ENCODE measurements at regions not wholly inside any gene's neighbourhood (a gene's known extent, or its start where the extent isn't known, plus 50 kb on each side); places are given as distances from the start of the nearest gene placed in this dataset.

- TF ChIP-seq CTCF (conservative IDR thresholded peaks at IDR 0.05), result no peak
- no peak for TF ChIP-seq ZFX (IDR thresholded peaks at IDR 0.05)
Observed at GRCh38 chr4:24210332-24210902, 320.6 kb upstream of the PPARGC1A start.
